ENCODE measurements at regions not wholly inside any gene's neighbourhood (a gene's known extent, or its start where the extent isn't known, plus 50 kb on each side); places are given as distances from the start of the nearest gene placed in this dataset.
"Not testable (repeated sequence)": the region's sequence is repeated elsewhere in the genome, so short reads cannot be mapped to it uniquely, and the experiment has no call there.

- ATAC-seq (no peak), DNase-seq (no peak)
- no peaks in the 10 kb centered on the region for H3K4me1 ChIP-seq
- WGBS, 3 donors: 68 to 85% (median 84%) methylated on average over 8 to 9 of the region's 9 CpGs
- no peaks in the 10 kb centered on the region for H3K27me3 ChIP-seq (ENCODE audit: insufficient read depth in 3 of 3, low read length in 2 of 3)
- intact Hi-C loops (cut with DNase I): no loop called here
- H3K27ac ChIP-seq: no peak overlapping the region
- no peak for TF ChIP-seq CTCF (IDR thresholded peaks at IDR 0.05)
- H3K9me3 ChIP-seq: no peaks in the 10 kb centered on the region
- no peaks in the 10 kb centered on the region for H3K36me3 ChIP-seq (ENCODE audit: insufficient read depth in 1 of 2, low read depth in 1 of 2)
- no peak overlapping the region for H3K4me3 ChIP-seq
Observed at GRCh38 chr7:152594801-152595200, 81.1 kb downstream of the XRCC2 start.

- Histone ChIP-seq H3K36me3 (ENCODE audit: insufficient read depth in 1 of 2, low read depth in 1 of 2) (no peaks in the 10 kb centered on the region), H3K4me3 (no peak overlapping the region), H3K27ac (no peak overlapping the region), H3K27me3 (ENCODE audit: insufficient read depth in 3 of 3, low read length in 2 of 3) (no peaks in the 10 kb centered on the region), H3K9me3 (no peaks in the 10 kb centered on the region), H3K4me1 (no peaks in the 10 kb centered on the region)
- intact Hi-C loops (cut with DNase I): no loop called here
- ATAC-seq (no peak), DNase-seq (no peak)
- WGBS, 3 donors: 63 to 73% (median 73%) methylated on average over 4 of the region's 4 CpGs
- no peak for TF ChIP-seq CTCF (IDR thresholded peaks at IDR 0.05)
Observed at GRCh38 chr7:152591976-152592375, 84.0 kb downstream of the XRCC2 start.

- Histone ChIP-seq H3K27me3 (ENCODE audit: insufficient read depth in 3 of 3, low read length in 2 of 3) (no peaks in the 10 kb centered on the region), H3K9me3 (no peaks in the 10 kb centered on the region), H3K4me1 (no peaks in the 10 kb centered on the region), H3K27ac (no peak overlapping the region), H3K36me3 (ENCODE audit: insufficient read depth in 1 of 2, low read depth in 1 of 2) (no peaks in the 10 kb centered on the region), H3K4me3 (no peak overlapping the region)
- DNase-seq: no peak
- intact Hi-C loops (cut with DNase I): no loop called here
- no peak for TF ChIP-seq CTCF (IDR thresholded peaks at IDR 0.05)
- no peak for ATAC-seq
- 87 to 91% (median 90%) methylated on average over 6 of the region's 6 CpGs for WGBS, 3 donors
Observed at GRCh38 chr7:152590481-152590880, 85.5 kb downstream of the XRCC2 start.

- DNase-seq; H3K9me3 ChIP-seq; ATAC-seq; H3K27me3 ChIP-seq (ENCODE audit: insufficient read depth in 3 of 3, low read length in 2 of 3); intact Hi-C loops (cut with DNase I); H3K4me1 ChIP-seq; H3K36me3 ChIP-seq (ENCODE audit: insufficient read depth in 1 of 2, low read depth in 1 of 2); H3K4me3 ChIP-seq; H3K27ac ChIP-seq: not testable (repeated sequence)
- WGBS, 3 donors: 91 to 93% (median 91%) methylated on average over 9 of the region's 9 CpGs
Observed at GRCh38 chr7:152589821-152590220, 86.1 kb downstream of the XRCC2 start.

GRCh38 chr7:152588350-152588749 lies 87.6 kb downstream of the XRCC2 start:
- H3K27ac ChIP-seq: no peak overlapping the region
- ATAC-seq: no peak
- no peak for DNase-seq
- WGBS, 3 donors: 70 to 75% (median 72%) methylated on average over 5 of the region's 5 CpGs
- no peaks in the 10 kb centered on the region for H3K36me3 ChIP-seq (ENCODE audit: insufficient read depth in 1 of 2, low read depth in 1 of 2)
- intact Hi-C loops (cut with DNase I): no loop called here
- no peaks in the 10 kb centered on the region for H3K9me3 ChIP-seq
- no peak for TF ChIP-seq CTCF (IDR thresholded peaks at IDR 0.05)
- no peaks in the 10 kb centered on the region for H3K27me3 ChIP-seq (ENCODE audit: insufficient read depth in 3 of 3, low read length in 2 of 3)
- H3K4me3 ChIP-seq: no peak overlapping the region
- no peaks in the 10 kb centered on the region for H3K4me1 ChIP-seq
